K562 (cell line): ENCODE measurements at regions not wholly inside any gene's neighbourhood (a gene's known extent, or its start where the extent isn't known, plus 50 kb on each side); places are given as distances from the start of the nearest gene placed in this dataset.
A peak's percentile ranks its signal among the peaks of the same experiment; 100 is the strongest.

Experiments used
- ATAC-seq: fragments of 200-7000 bp; cut with Tn5 transposase; 3 replicates; pipeline ENCODE4 v1.9.1; 2020; ENCODE audit warnings: moderate library complexity
- BruUV-seq: library from RNA; stranded (reverse); fragments of 400-500 nt; replicated peaks from 2 replicates; lab custom pipeline; 2021; lab: Mats Ljungman, UMichigan
- CTCF ChIA-PET: fragments of 300-600 bp; formaldehyde crosslinking; extraction: SDS; loops from one replicate; lab custom pipeline; 2021; ENCODE audit warnings: low intra/inter-chr PET ratio; lab: Yijun Ruan, JAX
- POLR2A ChIA-PET: fragments of 300-600, 350-650 bp; sonication (Branson Sonifier 250); formaldehyde crosslinking; extraction: SDS; loops from one replicate; lab custom pipeline; 2021; ENCODE audit warnings: antibody characterized with exemption, inconsistent platforms; lab: Yijun Ruan, JAX
- DNase-seq, 4 experiments: peaks; one replicate each; pipeline versions ENCODE4 v3.0.0 to v3.0.0-alpha.2; 2011 to 2018; ENCODE audit warnings: low spot score in 3 of 4, mixed read lengths in 3 of 4; ENCODE audit errors: extremely low read depth in 1 of 4
- FAIRE-seq: peaks from 2 replicates; lab custom pipeline; 2011; peaks lifted over from hg19 to GRCh38; lab: Jason Lieb, UNC
- H2AFZ ChIP-seq: 2 replicates; pipeline ENCODE4 v1.6.0; 2011; ENCODE audit warnings: low read depth, low read length, control low read depth, inconsistent platforms
- H3K27ac ChIP-seq: fragments of 200-600 bp; 3 replicates; pipeline ENCODE4 v1.8.0; 2011; ENCODE audit warnings: low read depth, mild to moderate bottlenecking, control low read depth, inconsistent platforms, low read length, moderate library complexity, mixed read lengths; ENCODE audit errors: extremely low read depth
- H3K27me3 ChIP-seq, 2 experiments: fragments of 300-600 bp in 1 of 2; 2 replicates in 1 of 2; 3 replicates in 1 of 2; pipeline versions ENCODE4 v1.6.0 to v1.8.0; 2011; ENCODE audit warnings: inconsistent platforms in 2 of 2, low read length in 2 of 2, mild to moderate bottlenecking in 1 of 2, mixed read lengths in 1 of 2, moderate library complexity in 1 of 2; ENCODE audit not compliant: control insufficient read depth in 2 of 2, insufficient read depth in 2 of 2
- H3K36me3 ChIP-seq: fragments of 300-600 bp; 3 replicates; pipeline ENCODE4 v1.8.0; 2011; ENCODE audit warnings: mild to moderate bottlenecking, low read length, inconsistent platforms; ENCODE audit not compliant: control insufficient read depth, insufficient read depth
- H3K4me1 ChIP-seq, 2 experiments: fragments of 200-600 bp in 1 of 2; replicated peaks in 1 of 2; 2 replicates in 1 of 2; 3 replicates in 1 of 2; pipeline versions ENCODE4 v1.5.1 to v1.8.0; 2011; ENCODE audit warnings: inconsistent platforms in 2 of 2, low read length in 2 of 2, mild to moderate bottlenecking in 1 of 2, mixed read lengths in 1 of 2, moderate library complexity in 1 of 2; ENCODE audit not compliant: control insufficient read depth in 2 of 2, insufficient read depth in 2 of 2
- H3K4me2 ChIP-seq: 2 replicates; pipeline ENCODE4 v1.6.1; 2011; ENCODE audit warnings: low read length, control low read depth, inconsistent platforms, mixed read lengths; ENCODE audit not compliant: insufficient read depth
- H3K4me3 ChIP-seq: fragments of 200-600 bp; sonication (generic), shearing (Covaris generic); 2 replicates; pipeline ENCODE4 v1.5.1; 2016; ENCODE audit warnings: control low read depth, inconsistent platforms
- H3K79me2 ChIP-seq: fragments of 200-600 bp; 3 replicates; pipeline ENCODE4 v1.8.0; 2011; ENCODE audit warnings: low read length, inconsistent platforms; ENCODE audit not compliant: control insufficient read depth, insufficient read depth
- H3K9ac ChIP-seq, 2 experiments: 2 replicates each; pipeline versions ENCODE4 v1.6.0 to v1.6.1; 2011; ENCODE audit warnings: low read depth in 2 of 2, low read length in 2 of 2, control low read depth in 1 of 2, inconsistent platforms in 1 of 2, mild to moderate bottlenecking in 1 of 2, mixed read lengths in 1 of 2; ENCODE audit not compliant: insufficient read depth in 1 of 2
- H3K9me1 ChIP-seq: one replicate; pipeline ENCODE4 v1.6.0; 2011; ENCODE audit warnings: inconsistent platforms, mild to moderate bottlenecking, low read length, moderate library complexity; ENCODE audit not compliant: control insufficient read depth, insufficient read depth
- H3K9me3 ChIP-seq: replicated peaks from 2 replicates; pipeline ENCODE4 v1.5.1; 2011; ENCODE audit warnings: low read depth, low read length, inconsistent platforms; ENCODE audit not compliant: control insufficient read depth, insufficient read depth
- H4K20me1 ChIP-seq: replicated peaks from 2 replicates; pipeline ENCODE4 v1.6.1; 2011; ENCODE audit warnings: low read length, inconsistent platforms, mixed read lengths; ENCODE audit not compliant: control insufficient read depth, insufficient read depth
- C11orf30 ChIP-seq: fragments of 450-650 bp; IDR thresholded peaks from 2 replicates; pipeline ENCODE4 v1.6.1; 2016; ENCODE audit warnings: low read depth, mild to moderate bottlenecking
- MAFF ChIP-seq: IDR thresholded peaks from 2 replicates; pipeline ENCODE4 v1.6.1; 2012; ENCODE audit warnings: low read length, improper control_type of control experiment
- MAFG ChIP-seq: fragments of 450-650 bp; conservative IDR thresholded peaks from 2 replicates; pipeline ENCODE4 v1.6.1; 2016; ENCODE audit warnings: missing genetic modification characterization, missing compliant biosample characterization
- MAFK ChIP-seq: IDR thresholded peaks from 2 replicates; pipeline ENCODE4 v1.6.1; 2011; ENCODE audit warnings: low read length, improper control_type of control experiment
- ZBTB49 ChIP-seq: sonication (generic); formaldehyde crosslinking; IDR thresholded peaks from 2 replicates; pipeline ENCODE4 v1.8.0; 2022; ENCODE audit warnings: missing genetic modification reagents, mild to moderate bottlenecking, borderline replicate concordance
- ZNF316 ChIP-seq: fragments of 450-650 bp; IDR thresholded peaks from 2 replicates; pipeline ENCODE4 v1.6.1; 2016
- ZNF512 ChIP-seq: IDR thresholded peaks from 2 replicates; pipeline ENCODE4 v1.6.1; 2016; ENCODE audit warnings: missing genetic modification characterization, missing compliant biosample characterization
- WGBS: fragments of 100-300 bp; shearing (Covaris generic); methylation state at CpG from one replicate; pipeline ENCODE4 v1.1.6; 2016; ENCODE audit warnings: low coverage, mixed read lengths; ENCODE audit not compliant: insufficient coverage; ENCODE audit errors: missing lambda C conversion rate; 5-methylcytosine and 5-hydroxymethylcytosine counted together
- in situ Hi-C: fragments of 300-500 bp; cut with MboI; formaldehyde crosslinking; loops from 4 replicates; pipeline ENCODE4 v1.15.0; 2018; ENCODE audit warnings: inconsistent platforms, mixed read lengths
- intact Hi-C: fragments of 100-400 bp; cut with micrococcal nuclease; formaldehyde crosslinking; loops from 2 replicates; pipeline ENCODE4 v1.14.2; 2022

GRCh38 chr6:113082745-113083144 is 735.6 kb downstream of the RFPL4B start:
- no peak overlapping the region for H3K9ac ChIP-seq
- in situ Hi-C loops, result no loop called here
- H2AFZ ChIP-seq, result no peak overlapping the region
- FAIRE-seq, result no peak
- H3K79me2 ChIP-seq, result no peaks in the 10 kb centered on the region
- no peaks in the 10 kb centered on the region for H3K27me3 ChIP-seq
- TF ChIP-seq MAFG, result peak; percentile 78
- TF ChIP-seq MAFK, result peak; percentile 91
- TF ChIP-seq MAFF, result peak; percentile 86
- TF ChIP-seq ZBTB49 (CRISPR knock-in tag), result no peak
- TF ChIP-seq ZNF512, result no peak
- peak; percentile 86 for TF ChIP-seq ZNF316
- peak; percentile 82 for TF ChIP-seq C11orf30
- H3K4me1 ChIP-seq, result no peaks in the 10 kb centered on the region
- H3K4me3 ChIP-seq, result no peak overlapping the region
- no peaks in the 10 kb centered on the region for H3K9me1 ChIP-seq
- intact Hi-C loops, result no loop called here
- no peak overlapping the region for H3K4me2 ChIP-seq
- no TSS peak for BruUV-seq
- ChIA-PET POLR2A (no interaction called here), CTCF (no interaction called here)
- H3K9me3 ChIP-seq, result no peaks in the 10 kb centered on the region
- no peaks in the 10 kb centered on the region for H3K36me3 ChIP-seq
- no peak for ATAC-seq
- no peak for DNase-seq
- H4K20me1 ChIP-seq, result no peaks in the 10 kb centered on the region
- H3K27ac ChIP-seq, result no peak overlapping the region
- 2% methylated on average over 3 of the region's 3 CpGs for WGBS
